Stimulated activated CD8-positive, alpha-beta memory T cell treated with anti-CD3 and anti-CD28 coated beads, Interleukin-2, amount 100 ng/mL, for 48 hours (primary cell): ENCODE measurements at regions not wholly inside any gene's neighbourhood (a gene's known extent, or its start where the extent isn't known, plus 50 kb on each side); places are given as distances from the start of the nearest gene placed in this dataset.

Experiments used
- DNase-seq, 2 donors: peaks; one replicate each; pipeline ENCODE4 v3.0.0-alpha.2; 2020; ENCODE audit warnings: low read depth in 2 of 2

- no peak for DNase-seq
Observed at GRCh38 chr13:26456650-26457049, 100.8 kb upstream of the WASF3 start.

GRCh38 chr13:26457212-26457611 lies 100.3 kb upstream of the WASF3 start:
- no peak for DNase-seq

GRCh38 chr13:26458196-26458749 lies 99.2 kb upstream of the WASF3 start:
- no peak for DNase-seq

GRCh38 chr13:26459276-26460131 lies 98.0 kb upstream of the WASF3 start:
- no peak for DNase-seq

- no peak for DNase-seq
Observed at GRCh38 chr13:26460648-26461047, 96.8 kb upstream of the WASF3 start.

- no peak for DNase-seq
Observed at GRCh38 chr13:26463296-26463695, 94.2 kb upstream of the WASF3 start.

GRCh38 chr13:26463848-26464247 lies 93.6 kb upstream of the WASF3 start:
- DNase-seq: no peak

- DNase-seq: no peak
Observed at GRCh38 chr13:26465514-26465913, 92.0 kb upstream of the WASF3 start.

- no peak for DNase-seq
Observed at GRCh38 chr13:26465954-26466353, 91.5 kb upstream of the WASF3 start.

- DNase-seq: no peak
Observed at GRCh38 chr13:26468265-26468801, 89.2 kb upstream of the WASF3 start.

- DNase-seq: no peak
Observed at GRCh38 chr13:26469602-26470001, 87.9 kb upstream of the WASF3 start.

- no peak for DNase-seq
Observed at GRCh38 chr13:26471807-26472206, 85.7 kb upstream of the WASF3 start.

- no peak for DNase-seq
Observed at GRCh38 chr13:26473571-26474230, 83.8 kb upstream of the WASF3 start.

- no peak for DNase-seq
Observed at GRCh38 chr13:26474286-26474685, 83.2 kb upstream of the WASF3 start.

- no peak for DNase-seq
Observed at GRCh38 chr13:26475176-26476110, 82.0 kb upstream of the WASF3 start.

- no peak for DNase-seq
Observed at GRCh38 chr13:26476111-26476781, 81.2 kb upstream of the WASF3 start.

GRCh38 chr13:26476782-26477142 lies 80.7 kb upstream of the WASF3 start:
- DNase-seq: no peak

- no peak for DNase-seq
Observed at GRCh38 chr13:26477681-26478080, 79.8 kb upstream of the WASF3 start.

- DNase-seq: no peak
Observed at GRCh38 chr13:26480246-26480855, 77.1 kb upstream of the WASF3 start.

- DNase-seq: peak in 1 of 2 donors; percentile 40
Observed at GRCh38 chr13:26482451-26483197, 74.9 kb upstream of the WASF3 start.
